HG03280 (cell line): ENCODE measurements at regions not wholly inside any gene's neighbourhood (a gene's known extent, or its start where the extent isn't known, plus 50 kb on each side); places are given as distances from the start of the nearest gene placed in this dataset.

Experiments used
- ATAC-seq: cut with Tn5 transposase; IDR thresholded peaks from one replicate; pipeline ENCODE4 v1.9.1; 2021; ENCODE audit warnings: mild to moderate bottlenecking, moderate library complexity; ENCODE audit not compliant: unreplicated experiment

GRCh38 chr5:98401656-98402055 is 371.8 kb upstream of the RGMB start:
- no peak for ATAC-seq

- no peak for ATAC-seq
Measured at GRCh38 chr5:98402130-98402529, 371.3 kb upstream of the RGMB start.

GRCh38 chr5:98403131-98403530 is 370.3 kb upstream of the RGMB start:
- no peak for ATAC-seq

GRCh38 chr5:98414938-98415337 is 358.5 kb upstream of the RGMB start:
- no peak for ATAC-seq

- no peak for ATAC-seq
Measured at GRCh38 chr5:98415663-98416062, 357.8 kb upstream of the RGMB start.

- no peak for ATAC-seq
Measured at GRCh38 chr5:98416541-98416940, 356.9 kb upstream of the RGMB start.

- no peak for ATAC-seq
Measured at GRCh38 chr5:98419825-98420224, 353.6 kb upstream of the RGMB start.

- no peak for ATAC-seq
Measured at GRCh38 chr5:98424681-98425450, 348.6 kb upstream of the RGMB start.

GRCh38 chr5:98425640-98426039 is 347.8 kb upstream of the RGMB start:
- no peak for ATAC-seq

- no peak for ATAC-seq
Measured at GRCh38 chr5:98428806-98429205, 344.7 kb upstream of the RGMB start.

- ATAC-seq, result no peak
Measured at GRCh38 chr5:98432378-98432777, 341.1 kb upstream of the RGMB start.

GRCh38 chr5:98433022-98433421 is 340.4 kb upstream of the RGMB start:
- ATAC-seq, result no peak

GRCh38 chr5:98433673-98434072 is 339.8 kb upstream of the RGMB start:
- ATAC-seq, result no peak

GRCh38 chr5:98436667-98437066 is 336.8 kb upstream of the RGMB start:
- ATAC-seq, result no peak

- no peak for ATAC-seq
Measured at GRCh38 chr5:98442448-98442847, 331.0 kb upstream of the RGMB start.

- no peak for ATAC-seq
Measured at GRCh38 chr5:98443881-98444280, 329.6 kb upstream of the RGMB start.

- ATAC-seq, result no peak
Measured at GRCh38 chr5:98453296-98453695, 320.2 kb upstream of the RGMB start.

GRCh38 chr5:98454407-98454806 is 319.1 kb upstream of the RGMB start:
- no peak for ATAC-seq

- ATAC-seq, result no peak
Measured at GRCh38 chr5:98454904-98455303, 318.6 kb upstream of the RGMB start.

GRCh38 chr5:98455665-98456064 is 317.8 kb upstream of the RGMB start:
- ATAC-seq, result no peak

- ATAC-seq, result no peak
Measured at GRCh38 chr5:98458004-98458403, 315.5 kb upstream of the RGMB start.

- ATAC-seq, result no peak
Measured at GRCh38 chr5:98458726-98459125, 314.7 kb upstream of the RGMB start.

- ATAC-seq, result no peak
Measured at GRCh38 chr5:98460536-98460935, 312.9 kb upstream of the RGMB start.
